ENCODE measurements at regions not wholly inside any gene's neighbourhood (a gene's known extent, or its start where the extent isn't known, plus 50 kb on each side); places are given as distances from the start of the nearest gene placed in this dataset.

- TF ChIP-seq GATA2 (IDR thresholded peaks at IDR 0.05; ENCODE audit: low read depth, low read length) (no peak), GATA3 (IDR thresholded peaks at IDR 0.05; ENCODE audit: low read depth, low read length) (no peak)
These were observed 279.6 kb upstream of the FTMT start for GRCh38 chr5:121572061-121572460.

Measured in SH-SY5Y (cell line).